HG03520 (cell line): ENCODE measurements at regions not wholly inside any gene's neighbourhood (a gene's known extent, or its start where the extent isn't known, plus 50 kb on each side); places are given as distances from the start of the nearest gene placed in this dataset.

Source experiments
- ATAC-seq: cut with Tn5 transposase; IDR thresholded peaks from one replicate; pipeline ENCODE4 v1.9.1; 2021; ENCODE audit warnings: mild to moderate bottlenecking, moderate library complexity; ENCODE audit not compliant: unreplicated experiment

- ATAC-seq: no peak
Measured at GRCh38 chr20:7492257-7492656, 448.0 kb downstream of the HAO1 start.

DNA sequence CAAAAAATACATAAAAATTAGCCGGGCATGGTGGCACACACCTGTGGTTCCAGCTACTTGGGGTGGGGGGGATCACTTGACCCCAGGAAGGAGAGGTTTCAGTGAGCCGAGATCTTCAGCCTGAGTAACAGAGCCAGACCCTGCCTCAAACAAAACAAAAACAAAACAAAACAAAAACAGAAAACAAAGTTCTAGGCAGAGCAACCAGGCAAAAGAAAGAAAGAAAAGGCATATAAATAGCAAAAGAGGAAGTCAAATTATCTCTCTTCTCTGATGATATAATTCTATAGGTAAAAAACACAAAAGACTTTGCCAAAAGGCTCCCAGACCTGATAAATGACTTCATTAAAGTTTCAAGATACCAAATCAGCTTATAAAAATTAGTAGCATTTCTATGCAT lies 446.9 kb downstream of the HAO1 start:
- ATAC-seq: no peak

GRCh38 chr20:7496394-7496991 lies 443.8 kb downstream of the HAO1 start:
- ATAC-seq: no peak

GRCh38 chr20:7497985-7498384 lies 442.3 kb downstream of the HAO1 start:
- ATAC-seq: no peak

DNA sequence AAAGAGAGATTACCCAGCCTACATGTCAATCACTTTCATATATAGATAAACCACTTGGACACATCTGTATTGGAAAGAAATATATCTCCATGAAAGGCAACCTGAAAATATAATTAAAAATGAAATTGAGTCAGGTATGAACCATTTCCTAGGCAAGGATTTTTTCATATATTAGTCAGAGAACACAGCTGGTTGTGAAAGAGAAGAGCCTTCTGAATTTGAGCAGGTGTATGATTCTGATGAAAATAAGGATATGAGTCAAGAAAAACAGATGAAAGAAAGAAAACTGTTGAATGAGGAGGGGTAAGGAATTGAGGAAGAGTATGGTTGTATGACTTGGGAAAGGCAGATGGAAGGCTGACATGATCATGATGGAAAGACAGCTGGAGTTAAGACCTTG lies 441.1 kb downstream of the HAO1 start:
- ATAC-seq: no peak

DNA sequence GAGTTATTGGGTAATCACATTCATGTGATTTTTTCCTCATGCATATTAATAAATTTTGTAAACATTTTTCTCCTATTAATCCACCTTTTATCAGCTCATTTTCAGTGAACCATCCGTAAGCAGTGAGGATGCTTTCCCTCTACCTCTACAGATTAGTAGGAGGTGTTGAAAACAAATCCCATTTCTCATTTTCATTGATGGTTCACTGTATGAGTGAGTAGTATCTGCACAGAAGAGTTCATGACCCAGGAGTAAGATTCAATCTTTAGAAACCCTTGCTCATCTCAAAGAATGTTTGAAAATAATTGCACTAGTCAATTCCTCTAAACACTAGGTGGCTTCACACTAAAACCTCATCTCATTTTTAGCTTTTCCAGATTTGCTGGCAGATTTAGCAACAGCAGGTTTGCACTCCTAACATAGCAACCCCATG lies 440.0 kb downstream of the HAO1 start:
- no peak for ATAC-seq

- ATAC-seq: no peak
Measured at GRCh38 chr20:7503501-7503900, 436.8 kb downstream of the HAO1 start.

GRCh38 chr20:7505152-7505834 lies 435.0 kb downstream of the HAO1 start:
- no peak for ATAC-seq

DNA sequence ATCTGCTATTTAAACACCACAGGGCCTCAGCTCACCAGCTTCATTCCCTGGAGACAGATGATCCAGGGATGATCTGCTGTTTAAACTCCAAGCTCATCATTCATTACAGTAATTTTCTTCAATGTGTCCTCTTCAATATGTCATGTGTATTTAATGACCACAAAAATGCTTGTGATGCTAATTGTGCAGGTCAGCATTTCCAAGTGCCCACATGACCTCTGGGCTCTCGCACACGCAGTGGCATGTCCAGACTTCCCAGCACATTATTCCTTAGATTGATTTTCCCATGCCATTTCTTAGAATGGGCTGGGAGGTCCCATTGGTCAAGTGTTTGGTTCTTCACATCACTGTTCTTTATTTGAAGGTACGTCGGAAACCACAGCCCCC lies 434.4 kb downstream of the HAO1 start:
- ATAC-seq: no peak

- no peak for ATAC-seq
Measured at GRCh38 chr20:7516621-7517111, 423.6 kb downstream of the HAO1 start.

GRCh38 chr20:7520361-7520760 lies 419.9 kb downstream of the HAO1 start:
- no peak for ATAC-seq

- ATAC-seq: no peak
Measured at GRCh38 chr20:7523288-7523687, 417.0 kb downstream of the HAO1 start.

- ATAC-seq: no peak
Measured at GRCh38 chr20:7540018-7540417, 400.2 kb downstream of the HAO1 start.

DNA sequence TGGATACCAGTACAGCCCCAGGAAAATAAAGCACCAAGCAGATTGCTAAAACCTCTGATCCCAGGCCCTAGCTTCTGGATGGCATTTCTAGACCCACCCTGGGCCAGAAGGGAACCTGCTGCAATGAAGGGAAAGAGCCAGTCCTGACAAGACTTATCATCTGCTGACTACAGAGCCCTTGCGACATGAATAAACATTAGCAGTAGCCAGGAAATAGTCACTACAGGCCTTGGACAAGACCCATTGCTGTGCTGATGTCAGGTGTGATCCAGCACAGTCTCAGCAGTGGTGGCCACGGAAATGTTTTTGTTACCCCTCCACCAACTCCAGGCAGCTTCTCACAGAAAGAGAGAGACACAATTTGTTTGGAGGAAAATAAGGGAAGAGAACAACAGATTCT lies 399.3 kb downstream of the HAO1 start:
- no peak for ATAC-seq

DNA sequence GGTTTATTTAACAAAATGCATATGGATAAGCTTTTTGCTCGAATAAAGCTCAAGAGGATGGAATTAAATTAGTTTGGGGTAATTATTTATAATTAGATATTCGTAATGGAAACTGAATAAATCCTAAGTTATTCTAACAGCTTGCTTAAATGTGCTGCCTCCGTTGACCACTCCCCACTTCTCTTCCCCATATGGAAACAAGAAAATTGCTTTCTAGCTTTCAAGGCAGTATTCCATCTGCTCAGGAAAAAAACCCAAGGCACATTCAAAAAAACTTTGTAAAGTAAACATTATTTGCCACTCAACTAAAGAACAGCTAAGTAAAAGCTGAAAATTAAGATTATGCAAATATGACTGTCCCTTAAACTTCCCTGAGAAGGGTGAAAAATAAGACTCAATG lies 369.2 kb downstream of the HAO1 start:
- no peak for ATAC-seq

- no peak for ATAC-seq
Measured at GRCh38 chr20:7571521-7572055, 368.7 kb downstream of the HAO1 start.

GRCh38 chr20:7579888-7580287 lies 360.4 kb downstream of the HAO1 start:
- no peak for ATAC-seq

- no peak for ATAC-seq
Measured at GRCh38 chr20:7585126-7585679, 355.1 kb downstream of the HAO1 start.

GRCh38 chr20:7586481-7586880 lies 353.8 kb downstream of the HAO1 start:
- ATAC-seq: no peak

DNA sequence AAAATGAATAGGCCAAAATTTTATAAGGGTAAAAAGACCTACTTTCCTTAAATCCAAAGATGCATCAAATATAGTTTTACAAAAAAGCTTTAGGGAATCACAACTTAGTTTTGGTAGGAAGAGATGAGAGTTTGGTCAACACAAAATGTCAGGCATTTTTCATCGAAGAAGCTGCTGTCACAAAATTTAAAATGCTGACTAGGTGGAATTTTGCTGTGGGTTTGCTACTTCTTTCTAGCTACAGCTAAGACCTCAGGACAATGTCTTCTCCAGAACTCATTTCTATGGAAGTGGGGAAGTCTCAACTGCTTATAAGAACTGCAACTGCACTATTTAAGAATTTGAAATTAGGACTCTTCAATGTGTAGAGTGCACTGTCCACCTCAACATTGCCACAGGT lies 351.1 kb downstream of the HAO1 start:
- no peak for ATAC-seq

- no peak for ATAC-seq
Measured at GRCh38 chr20:7596541-7596940, 343.7 kb downstream of the HAO1 start.

- no peak for ATAC-seq
Measured at GRCh38 chr20:7601431-7601830, 338.8 kb downstream of the HAO1 start.
